ENCODE measurements at regions not wholly inside any gene's neighbourhood (a gene's known extent, or its start where the extent isn't known, plus 50 kb on each side); places are given as distances from the start of the nearest gene placed in this dataset.

- no peak for TF ChIP-seq POLR2A (IDR thresholded peaks at IDR 0.05; ENCODE audit: extremely low read depth, insufficient read length)
- TF ChIP-seq MYC (IDR thresholded peaks at IDR 0.05; ENCODE audit: low read depth, low read length) = no peak
- no peak for TF ChIP-seq CTCF (IDR thresholded peaks at IDR 0.05; ENCODE audit: low read depth, low read length)
- no peak for TF ChIP-seq MAX (IDR thresholded peaks at IDR 0.05; ENCODE audit: low read depth, low read length)
- DNase-seq (ENCODE audit: low read depth) = no peak
- no peak overlapping the region for H3K4me3 ChIP-seq (ENCODE audit: low read depth, low read length)
Observed at GRCh38 chr2:8435608-8436007, 246.2 kb upstream of the ID2 start.

- no peak for DNase-seq (ENCODE audit: low read depth)
- no peak overlapping the region for H3K4me3 ChIP-seq (ENCODE audit: low read depth, low read length)
- TF ChIP-seq CTCF (IDR thresholded peaks at IDR 0.05; ENCODE audit: low read depth, low read length) (no peak), POLR2A (IDR thresholded peaks at IDR 0.05; ENCODE audit: extremely low read depth, insufficient read length) (no peak), MYC (IDR thresholded peaks at IDR 0.05; ENCODE audit: low read depth, low read length) (no peak), MAX (IDR thresholded peaks at IDR 0.05; ENCODE audit: low read depth, low read length) (no peak)
Observed at GRCh38 chr2:8436585-8436984, 245.3 kb upstream of the ID2 start.

GRCh38 chr2:8437228-8437948, 244.5 kb upstream of the ID2 start:
- no peak for DNase-seq (ENCODE audit: low read depth)
- TF ChIP-seq CTCF (IDR thresholded peaks at IDR 0.05; ENCODE audit: low read depth, low read length) (no peak), MYC (IDR thresholded peaks at IDR 0.05; ENCODE audit: low read depth, low read length) (no peak), POLR2A (IDR thresholded peaks at IDR 0.05; ENCODE audit: extremely low read depth, insufficient read length) (no peak), MAX (IDR thresholded peaks at IDR 0.05; ENCODE audit: low read depth, low read length) (no peak)
- no peak overlapping the region for H3K4me3 ChIP-seq (ENCODE audit: low read depth, low read length)

- no peak overlapping the region for H3K4me3 ChIP-seq (ENCODE audit: low read depth, low read length)
- no peak for TF ChIP-seq POLR2A (IDR thresholded peaks at IDR 0.05; ENCODE audit: extremely low read depth, insufficient read length)
- TF ChIP-seq MYC (IDR thresholded peaks at IDR 0.05; ENCODE audit: low read depth, low read length) = no peak
- no peak for TF ChIP-seq MAX (IDR thresholded peaks at IDR 0.05; ENCODE audit: low read depth, low read length)
- no peak for TF ChIP-seq CTCF (IDR thresholded peaks at IDR 0.05; ENCODE audit: low read depth, low read length)
- no peak for DNase-seq (ENCODE audit: low read depth)
Observed at GRCh38 chr2:8437949-8438400, 243.9 kb upstream of the ID2 start.

GRCh38 chr2:8438476-8438875, 243.4 kb upstream of the ID2 start:
- no peak overlapping the region for H3K4me3 ChIP-seq (ENCODE audit: low read depth, low read length)
- peak; percentile 76 for DNase-seq (ENCODE audit: low read depth)
- TF ChIP-seq POLR2A (IDR thresholded peaks at IDR 0.05; ENCODE audit: extremely low read depth, insufficient read length) (no peak), MAX (IDR thresholded peaks at IDR 0.05; ENCODE audit: low read depth, low read length) (no peak), MYC (IDR thresholded peaks at IDR 0.05; ENCODE audit: low read depth, low read length) (no peak)

- no peak for DNase-seq (ENCODE audit: low read depth)
- TF ChIP-seq MAX (IDR thresholded peaks at IDR 0.05; ENCODE audit: low read depth, low read length) (no peak), POLR2A (IDR thresholded peaks at IDR 0.05; ENCODE audit: extremely low read depth, insufficient read length) (no peak), MYC (IDR thresholded peaks at IDR 0.05; ENCODE audit: low read depth, low read length) (no peak), CTCF (IDR thresholded peaks at IDR 0.05; ENCODE audit: low read depth, low read length) (no peak)
- H3K4me3 ChIP-seq (ENCODE audit: low read depth, low read length) = no peak overlapping the region
Observed at GRCh38 chr2:8438996-8439395, 242.9 kb upstream of the ID2 start.

Measured in NB4 (cell line).